ENCODE measurements at regions not wholly inside any gene's neighbourhood (a gene's known extent, or its start where the extent isn't known, plus 50 kb on each side); places are given as distances from the start of the nearest gene placed in this dataset.

DNA sequence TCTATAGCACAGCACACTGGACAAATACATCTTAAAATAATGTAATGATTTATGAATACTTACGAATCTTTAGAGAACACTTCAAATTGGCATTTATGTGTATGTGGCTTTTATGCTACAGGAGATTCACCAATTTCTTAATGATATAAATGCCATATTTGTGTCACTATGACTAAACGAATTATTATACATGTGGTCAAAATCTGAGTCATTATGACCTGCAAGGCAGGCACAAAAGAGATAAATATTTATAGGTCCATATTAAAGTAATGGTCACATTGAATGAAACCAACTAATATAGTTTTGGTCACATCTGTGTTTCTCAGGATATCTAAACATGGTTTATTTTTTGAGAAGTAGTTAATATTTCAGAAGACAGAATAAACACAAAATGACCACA, 232.3 kb upstream of the SEMA6D start:
- no peak overlapping the region for H3K9ac ChIP-seq (ENCODE audit: low read length)
- H3K4me3 ChIP-seq (ENCODE audit: low read depth, low read length), result no peak overlapping the region
- no peaks in the 10 kb centered on the region for H3K27me3 ChIP-seq (ENCODE audit: control insufficient read depth, insufficient read depth, low read length)
- H3K36me3 ChIP-seq (ENCODE audit: control insufficient read depth, insufficient read depth, low read length), result no peaks in the 10 kb centered on the region
- H3K4me1 ChIP-seq (ENCODE audit: control insufficient read depth, insufficient read depth, low read length), result no peaks in the 10 kb centered on the region
- no peaks in the 10 kb centered on the region for H3K9me3 ChIP-seq (ENCODE audit: control insufficient read depth, insufficient read depth, low read depth, low read length)
- no peak overlapping the region for H3K27ac ChIP-seq (ENCODE audit: low read depth, low read length)

DNA sequence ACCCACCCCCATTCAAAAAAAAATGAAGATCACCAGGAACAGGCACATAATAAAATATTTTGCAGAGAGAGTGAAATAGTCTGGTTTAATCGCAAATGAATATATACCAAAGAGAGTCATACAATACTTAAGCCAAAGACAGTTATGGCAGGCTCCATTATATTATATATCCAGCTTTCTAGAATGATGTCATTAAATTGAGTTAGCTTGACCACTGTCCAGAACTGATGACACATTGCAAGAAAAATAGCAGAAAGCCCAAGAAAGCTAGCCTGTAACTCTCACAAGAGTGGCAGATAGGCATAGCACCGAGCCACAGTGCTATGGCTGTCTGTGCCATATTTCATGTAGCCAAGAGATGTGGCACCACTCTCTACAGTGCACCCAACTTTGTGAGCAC, 231.9 kb upstream of the SEMA6D start:
- H3K27me3 ChIP-seq (ENCODE audit: control insufficient read depth, insufficient read depth, low read length), result no peaks in the 10 kb centered on the region
- no peaks in the 10 kb centered on the region for H3K9me3 ChIP-seq (ENCODE audit: control insufficient read depth, insufficient read depth, low read depth, low read length)
- H3K27ac ChIP-seq (ENCODE audit: low read depth, low read length), result no peak overlapping the region
- no peak overlapping the region for H3K9ac ChIP-seq (ENCODE audit: low read length)
- H3K4me1 ChIP-seq (ENCODE audit: control insufficient read depth, insufficient read depth, low read length), result no peaks in the 10 kb centered on the region
- H3K36me3 ChIP-seq (ENCODE audit: control insufficient read depth, insufficient read depth, low read length), result no peaks in the 10 kb centered on the region
- H3K4me3 ChIP-seq (ENCODE audit: low read depth, low read length), result no peak overlapping the region

DNA sequence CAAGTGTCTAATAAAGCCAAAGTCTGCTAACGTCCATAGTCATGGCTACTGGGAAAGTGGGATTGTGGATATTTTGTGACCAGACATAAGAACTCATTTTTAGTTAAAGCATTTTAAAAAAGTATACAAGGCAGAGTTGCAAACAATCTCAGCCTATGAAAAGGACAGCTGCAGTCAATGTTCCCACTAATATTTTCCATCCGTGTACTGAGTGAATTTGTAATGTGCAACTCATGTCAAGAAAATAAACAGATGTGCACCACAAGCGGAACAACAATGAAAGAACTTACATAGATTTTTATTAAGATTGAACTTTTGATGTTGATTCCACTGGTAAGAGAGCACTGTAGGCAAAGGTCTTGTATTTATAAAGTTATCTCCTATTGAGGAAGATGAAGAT, 231.3 kb upstream of the SEMA6D start:
- no peaks in the 10 kb centered on the region for H3K4me1 ChIP-seq (ENCODE audit: control insufficient read depth, insufficient read depth, low read length)
- no peak overlapping the region for H3K27ac ChIP-seq (ENCODE audit: low read depth, low read length)
- H3K4me3 ChIP-seq (ENCODE audit: low read depth, low read length), result no peak overlapping the region
- H3K27me3 ChIP-seq (ENCODE audit: control insufficient read depth, insufficient read depth, low read length), result no peaks in the 10 kb centered on the region
- H3K36me3 ChIP-seq (ENCODE audit: control insufficient read depth, insufficient read depth, low read length), result no peaks in the 10 kb centered on the region
- no peak overlapping the region for H3K9ac ChIP-seq (ENCODE audit: low read length)
- no peaks in the 10 kb centered on the region for H3K9me3 ChIP-seq (ENCODE audit: control insufficient read depth, insufficient read depth, low read depth, low read length)

DNA sequence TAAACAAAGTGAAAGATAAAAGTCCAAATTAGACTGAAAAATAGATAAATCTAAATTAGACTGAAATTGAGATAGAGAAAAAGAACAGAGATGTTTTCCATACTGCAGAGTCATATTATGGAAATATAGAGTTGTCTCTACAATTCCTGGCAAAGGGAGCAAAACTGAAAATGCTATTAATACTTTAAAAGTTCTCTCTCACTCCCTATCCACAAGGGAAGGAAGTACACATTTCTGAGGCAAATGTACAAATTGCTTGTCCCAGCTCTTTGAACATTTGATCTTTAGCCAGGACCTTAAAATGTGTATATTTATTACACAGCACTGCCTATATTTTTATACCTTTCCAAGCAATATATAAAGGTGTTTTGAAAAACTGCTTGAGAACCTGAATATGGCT, 225.1 kb upstream of the SEMA6D start:
- Histone ChIP-seq H3K27ac (ENCODE audit: low read depth, low read length) (no peak overlapping the region), H3K4me3 (ENCODE audit: low read depth, low read length) (no peak overlapping the region)

DNA sequence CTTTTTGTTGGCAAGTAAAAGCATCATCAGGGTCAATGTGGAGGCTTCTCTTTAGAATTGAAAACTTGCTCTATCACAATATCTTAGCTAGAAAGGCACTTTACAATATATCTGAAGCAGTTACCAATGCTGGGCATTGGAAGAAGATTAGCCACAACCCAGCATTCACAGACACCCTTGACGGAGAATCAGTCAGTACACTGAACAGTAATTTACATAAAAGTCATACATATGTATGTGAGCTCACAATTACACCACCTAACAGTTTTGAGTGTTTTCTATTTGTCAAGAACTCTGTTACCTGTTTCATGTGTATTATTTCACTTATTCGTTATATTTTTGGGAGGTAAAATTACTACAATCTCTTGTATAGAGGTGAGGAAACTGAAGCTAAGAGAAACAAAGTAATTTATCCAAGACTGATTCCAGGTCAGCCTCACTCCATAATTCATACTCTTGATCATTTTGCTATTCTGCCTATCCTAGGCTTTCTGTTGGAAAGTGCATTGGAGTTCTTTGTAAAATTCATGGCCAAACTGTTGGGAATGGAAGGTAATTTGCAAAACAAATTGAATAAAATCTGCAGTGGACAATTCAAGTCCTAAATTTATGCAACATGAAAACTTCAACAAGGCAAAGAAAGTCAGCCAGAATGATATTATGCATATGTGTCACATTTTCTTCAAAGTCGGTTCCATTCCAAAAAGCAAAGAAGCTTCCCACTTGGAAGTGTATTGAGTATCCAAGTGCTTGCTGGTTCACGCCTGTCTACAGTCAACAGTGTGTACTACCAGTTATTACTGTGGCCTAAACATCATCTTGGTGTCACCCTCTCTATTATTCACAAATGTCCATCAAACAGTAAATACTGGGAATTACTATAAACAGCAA, 223.7 kb upstream of the SEMA6D start:
- H3K9ac ChIP-seq (ENCODE audit: low read length), result no peak overlapping the region
- H3K4me3 ChIP-seq (ENCODE audit: low read depth, low read length), result no peak overlapping the region
- H3K9me3 ChIP-seq (ENCODE audit: control insufficient read depth, insufficient read depth, low read depth, low read length), result no peaks in the 10 kb centered on the region
- no peaks in the 10 kb centered on the region for H3K4me1 ChIP-seq (ENCODE audit: control insufficient read depth, insufficient read depth, low read length)
- no peaks in the 10 kb centered on the region for H3K36me3 ChIP-seq (ENCODE audit: control insufficient read depth, insufficient read depth, low read length)
- H3K27me3 ChIP-seq (ENCODE audit: control insufficient read depth, insufficient read depth, low read length), result no peaks in the 10 kb centered on the region
- no peak overlapping the region for H3K27ac ChIP-seq (ENCODE audit: low read depth, low read length)

More for the DNA sequence above, 225.1 kb upstream of the SEMA6D start:
- no peaks in the 10 kb centered on the region for H3K36me3 ChIP-seq (ENCODE audit: control insufficient read depth, insufficient read depth, low read length)
- H3K9me3 ChIP-seq (ENCODE audit: control insufficient read depth, insufficient read depth, low read depth, low read length), result no peaks in the 10 kb centered on the region
- H3K9ac ChIP-seq (ENCODE audit: low read length), result no peak overlapping the region
- no peaks in the 10 kb centered on the region for H3K4me1 ChIP-seq (ENCODE audit: control insufficient read depth, insufficient read depth, low read length)
- H3K27me3 ChIP-seq (ENCODE audit: control insufficient read depth, insufficient read depth, low read length), result no peaks in the 10 kb centered on the region

DNA sequence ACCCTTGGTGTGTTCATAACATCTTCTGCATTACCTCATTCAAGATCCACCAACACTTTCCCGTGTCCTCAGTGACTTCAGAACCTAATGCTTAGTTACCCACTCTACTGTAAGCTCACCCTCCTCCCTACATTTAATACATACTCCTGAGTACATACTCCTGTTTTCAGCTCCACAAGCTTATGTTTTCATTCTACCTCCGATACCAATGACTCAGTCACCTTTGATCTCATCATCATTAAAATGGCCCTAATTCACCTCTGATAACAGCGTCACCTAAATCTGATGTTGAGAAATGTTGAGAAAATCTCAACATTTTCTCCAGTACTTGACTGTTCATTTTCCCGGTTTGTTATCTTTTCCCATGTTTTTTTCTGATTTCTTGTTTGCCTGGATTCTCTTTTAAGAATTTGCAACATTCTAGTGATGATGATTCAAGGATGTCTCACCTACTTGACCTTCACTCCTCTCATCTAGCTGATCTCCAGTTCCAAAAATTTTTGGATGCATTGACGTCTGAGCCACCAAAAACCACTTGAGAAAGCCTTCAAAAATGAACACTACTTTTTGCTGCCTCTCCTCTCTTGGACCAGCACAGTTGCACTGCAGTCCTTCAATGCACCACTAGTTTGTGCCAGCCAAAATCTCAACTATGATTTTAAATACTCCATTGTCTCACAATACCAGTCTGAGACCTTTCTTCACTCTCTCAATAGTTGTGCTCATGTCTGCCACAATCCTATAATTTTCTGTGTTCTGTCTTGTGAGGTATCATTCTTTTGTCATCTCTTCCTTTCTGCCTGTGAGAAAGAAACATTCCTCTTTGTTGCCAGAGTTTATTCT, 220.7 kb upstream of the SEMA6D start:
- no peaks in the 10 kb centered on the region for H3K9me3 ChIP-seq (ENCODE audit: control insufficient read depth, insufficient read depth, low read depth, low read length)
- H3K27ac ChIP-seq (ENCODE audit: low read depth, low read length), result no peak overlapping the region
- H3K36me3 ChIP-seq (ENCODE audit: control insufficient read depth, insufficient read depth, low read length), result no peaks in the 10 kb centered on the region
- no peak overlapping the region for H3K9ac ChIP-seq (ENCODE audit: low read length)
- no peak overlapping the region for H3K4me3 ChIP-seq (ENCODE audit: low read depth, low read length)
- no peaks in the 10 kb centered on the region for H3K27me3 ChIP-seq (ENCODE audit: control insufficient read depth, insufficient read depth, low read length)
- no peaks in the 10 kb centered on the region for H3K4me1 ChIP-seq (ENCODE audit: control insufficient read depth, insufficient read depth, low read length)

DNA sequence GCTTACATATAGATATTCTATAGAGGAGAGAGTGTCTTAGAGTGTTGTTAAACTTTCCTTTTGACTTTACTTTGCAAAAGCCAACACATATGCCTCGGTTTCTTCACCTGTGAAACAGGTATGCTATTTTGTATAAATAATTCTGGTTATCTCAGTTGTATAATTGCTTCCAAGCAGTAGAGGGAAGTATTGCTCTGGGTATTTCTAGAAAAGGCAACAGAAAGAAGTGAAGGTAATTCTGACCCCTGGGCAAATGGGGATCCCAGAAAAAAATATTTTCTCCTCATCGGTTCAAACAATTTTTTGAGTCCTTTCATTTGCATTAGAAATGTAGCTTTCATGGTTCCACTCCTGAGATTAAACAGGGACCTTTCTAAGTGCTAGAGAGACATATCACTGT, 216.5 kb upstream of the SEMA6D start:
- Histone ChIP-seq H3K9me3 (ENCODE audit: control insufficient read depth, insufficient read depth, low read depth, low read length) (no peaks in the 10 kb centered on the region), H3K27me3 (ENCODE audit: control insufficient read depth, insufficient read depth, low read length) (no peaks in the 10 kb centered on the region), H3K9ac (ENCODE audit: low read length) (no peak overlapping the region), H3K4me1 (ENCODE audit: control insufficient read depth, insufficient read depth, low read length) (no peaks in the 10 kb centered on the region; the same call in 1 of the 2 replicates), H3K36me3 (ENCODE audit: control insufficient read depth, insufficient read depth, low read length) (no peaks in the 10 kb centered on the region), H3K4me3 (ENCODE audit: low read depth, low read length) (no peak overlapping the region), H3K27ac (ENCODE audit: low read depth, low read length) (no peak overlapping the region)

DNA sequence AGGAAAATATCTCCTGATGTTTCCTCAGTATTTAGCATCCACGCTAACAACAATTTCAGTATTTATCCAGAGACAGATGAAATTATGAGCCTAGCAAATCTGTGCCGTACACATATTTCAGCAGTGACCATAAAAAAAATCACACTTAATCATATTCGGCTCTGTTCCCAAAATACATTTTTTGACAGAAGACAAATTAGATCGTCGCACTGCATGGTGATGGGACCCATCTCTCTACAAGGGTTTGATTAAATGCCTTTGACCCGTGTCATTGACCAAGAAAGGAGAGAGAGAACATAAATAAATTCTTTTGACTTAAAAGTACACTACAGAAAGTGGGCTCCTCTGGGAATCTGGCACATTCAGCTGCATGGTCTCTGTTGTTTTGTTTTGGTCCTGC, 215.3 kb upstream of the SEMA6D start:
- Histone ChIP-seq H3K36me3 (ENCODE audit: control insufficient read depth, insufficient read depth, low read length) (no peaks in the 10 kb centered on the region), H3K27ac (ENCODE audit: low read depth, low read length) (no peak overlapping the region), H3K27me3 (ENCODE audit: control insufficient read depth, insufficient read depth, low read length) (no peaks in the 10 kb centered on the region), H3K4me1 (ENCODE audit: control insufficient read depth, insufficient read depth, low read length) (no peaks in the 10 kb centered on the region; the same call in 1 of the 2 replicates), H3K9ac (ENCODE audit: low read length) (no peak overlapping the region), H3K9me3 (ENCODE audit: control insufficient read depth, insufficient read depth, low read depth, low read length) (no peaks in the 10 kb centered on the region), H3K4me3 (ENCODE audit: low read depth, low read length) (no peak overlapping the region)

DNA sequence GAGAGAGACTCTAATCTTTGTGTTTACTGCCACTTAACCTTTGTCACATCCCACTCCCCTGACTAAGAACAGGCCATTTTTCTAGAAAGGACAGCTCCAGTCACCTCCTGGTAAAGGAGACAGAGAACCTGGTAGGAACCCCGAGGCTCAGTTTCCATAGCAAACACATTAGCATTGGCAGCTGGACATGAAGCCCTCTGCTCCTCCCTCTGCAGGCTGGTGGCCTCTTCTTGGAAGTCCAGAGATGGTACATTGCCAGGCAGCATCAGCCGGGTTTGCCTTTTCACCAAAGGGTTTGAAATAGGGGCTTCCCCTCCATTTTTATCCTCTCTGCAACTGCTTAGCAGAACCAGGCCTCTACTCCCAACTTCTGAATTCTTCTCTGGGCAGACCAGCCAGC, 213.4 kb upstream of the SEMA6D start:
- H3K9me3 ChIP-seq (ENCODE audit: control insufficient read depth, insufficient read depth, low read depth, low read length), result no peaks in the 10 kb centered on the region
- H3K4me1 ChIP-seq (ENCODE audit: control insufficient read depth, insufficient read depth, low read length), result no peaks in the 10 kb centered on the region; the same call in 1 of the 2 replicates
- H3K4me3 ChIP-seq (ENCODE audit: low read depth, low read length), result no peak overlapping the region
- H3K27me3 ChIP-seq (ENCODE audit: control insufficient read depth, insufficient read depth, low read length), result no peaks in the 10 kb centered on the region
- H3K27ac ChIP-seq (ENCODE audit: low read depth, low read length), result no peak overlapping the region
- H3K9ac ChIP-seq (ENCODE audit: low read length), result no peak overlapping the region
- no peaks in the 10 kb centered on the region for H3K36me3 ChIP-seq (ENCODE audit: control insufficient read depth, insufficient read depth, low read length)

DNA sequence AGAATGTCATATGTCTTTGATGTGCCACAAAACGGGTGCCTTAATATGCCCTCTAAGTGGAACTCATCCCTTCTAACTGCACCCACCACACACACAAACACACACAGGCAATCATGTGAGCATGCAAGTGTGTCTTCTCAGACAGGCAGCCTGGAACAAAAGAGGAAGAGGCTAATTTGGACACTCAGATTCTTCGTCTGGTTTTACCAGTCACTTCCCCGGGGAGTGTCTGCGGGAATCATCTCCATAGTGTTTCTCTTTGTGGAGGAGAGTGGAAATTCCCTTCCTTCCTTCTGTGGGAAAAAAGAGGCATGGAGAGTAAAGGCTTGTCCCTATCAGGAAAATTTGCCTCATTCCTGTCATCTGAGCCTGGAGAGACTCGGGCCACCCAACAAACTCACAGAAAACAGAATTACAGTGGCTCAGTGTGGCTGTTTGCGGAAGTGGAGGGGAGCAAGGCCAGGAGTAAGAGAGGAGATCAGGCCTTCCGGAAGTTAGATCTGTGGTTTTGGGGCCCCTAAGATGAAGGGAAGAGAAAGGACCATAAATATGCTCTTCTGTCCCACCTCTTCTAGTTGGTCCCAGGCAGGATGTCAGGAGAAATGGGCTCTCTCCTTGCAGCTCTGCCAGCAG, 212.6 kb upstream of the SEMA6D start:
- no peak overlapping the region for H3K27ac ChIP-seq (ENCODE audit: low read depth, low read length)
- H3K4me3 ChIP-seq (ENCODE audit: low read depth, low read length), result no peak overlapping the region
- H3K9ac ChIP-seq (ENCODE audit: low read length), result no peak overlapping the region
- no peaks in the 10 kb centered on the region for H3K27me3 ChIP-seq (ENCODE audit: control insufficient read depth, insufficient read depth, low read length)
- no peaks in the 10 kb centered on the region for H3K9me3 ChIP-seq (ENCODE audit: control insufficient read depth, insufficient read depth, low read depth, low read length)
- no peaks in the 10 kb centered on the region for H3K36me3 ChIP-seq (ENCODE audit: control insufficient read depth, insufficient read depth, low read length)
- no peaks in the 10 kb centered on the region; the same call in 1 of the 2 replicates for H3K4me1 ChIP-seq (ENCODE audit: control insufficient read depth, insufficient read depth, low read length)

Measured in HUES6 (cell line).